Karpas-422 (cell line): ENCODE measurements at regions not wholly inside any gene's neighbourhood (a gene's known extent, or its start where the extent isn't known, plus 50 kb on each side); places are given as distances from the start of the nearest gene placed in this dataset.

Experiments
- DNase-seq: peaks from one replicate; pipeline ENCODE4 v3.0.0-alpha.2; 2015
- H2AFZ ChIP-seq: fragments of 200-600 bp; sonication (generic); 2 replicates; pipeline ENCODE4 v1.6.1; 2014; ENCODE audit warnings: antibody characterized with exemption, low read length, mixed read lengths
- H3K27ac ChIP-seq: fragments of 200-600 bp; sonication (generic); 2 replicates; pipeline ENCODE4 v1.5.1; 2014; ENCODE audit warnings: mild to moderate bottlenecking, low read length, moderate library complexity
- H3K27me3 ChIP-seq: fragments of 200-600 bp; sonication (generic); 2 replicates; pipeline ENCODE4 v1.6.1; 2014; ENCODE audit warnings: low read length, mixed read lengths
- H3K36me3 ChIP-seq: fragments of 200-600 bp; sonication (generic); 2 replicates; pipeline ENCODE4 v1.6.1; 2014; ENCODE audit warnings: low read length, mixed read lengths; ENCODE audit not compliant: insufficient read depth
- H3K4me1 ChIP-seq: fragments of 200-600 bp; sonication (generic); 2 replicates; pipeline ENCODE4 v1.6.1; 2014; ENCODE audit warnings: mild to moderate bottlenecking, low read length, mixed read lengths
- H3K4me2 ChIP-seq: fragments of 200-600 bp; sonication (generic); 2 replicates; pipeline ENCODE4 v1.6.1; 2014; ENCODE audit warnings: low read length, low read depth, mild to moderate bottlenecking; ENCODE audit not compliant: poor library complexity, severe bottlenecking
- H3K4me3 ChIP-seq: fragments of 200-600 bp; sonication (generic); 2 replicates; pipeline ENCODE4 v1.5.1; 2014; ENCODE audit warnings: mild to moderate bottlenecking, antibody characterized with exemption, low read length, mixed read lengths
- H3K79me2 ChIP-seq: fragments of 200-600 bp; sonication (generic); 2 replicates; pipeline ENCODE4 v1.6.1; 2014; ENCODE audit warnings: mild to moderate bottlenecking, low read length, mixed read lengths
- H3K9ac ChIP-seq: fragments of 200-600 bp; sonication (generic); 2 replicates; pipeline ENCODE4 v1.6.0; 2014; ENCODE audit warnings: low read length
- H3K9me2 ChIP-seq: fragments of 200-600 bp; sonication (generic), shearing (Covaris generic); replicated peaks from 2 replicates; pipeline ENCODE4 v1.6.0; 2014; ENCODE audit warnings: mild to moderate bottlenecking, low read length, moderate library complexity; ENCODE audit not compliant: insufficient read depth
- H3K9me3 ChIP-seq: fragments of 300-700, 200-600 bp; sonication (generic); 2 replicates; pipeline ENCODE4 v1.6.1; 2014; ENCODE audit warnings: low read length, mixed read lengths
- H4K20me1 ChIP-seq: fragments of 200-600 bp; sonication (generic); 2 replicates; pipeline ENCODE4 v1.6.1; 2014; ENCODE audit warnings: mild to moderate bottlenecking, antibody characterized with exemption, low read length, low read depth; ENCODE audit not compliant: insufficient read depth

GRCh38 chr20:1773816-1774215 lies 116.2 kb upstream of the SIRPG start:
- Histone ChIP-seq H3K4me3 (no peak overlapping the region), H4K20me1 (no peaks in the 10 kb centered on the region), H3K9ac (no peak overlapping the region), H3K9me3 (no peaks in the 10 kb centered on the region), H2AFZ (no peak overlapping the region), H3K9me2 (no peaks in the 10 kb centered on the region), H3K4me1 (peaks cover 12% of the 10 kb centered on the region), H3K27ac (no peak overlapping the region), H3K79me2 (no peaks in the 10 kb centered on the region), H3K27me3 (no peaks in the 10 kb centered on the region), H3K4me2 (no peak overlapping the region), H3K36me3 (no peaks in the 10 kb centered on the region)
- no peak for DNase-seq

GRCh38 chr20:1769491-1769890 lies 111.9 kb upstream of the SIRPG start:
- Histone ChIP-seq H3K9me3 (no peaks in the 10 kb centered on the region), H3K79me2 (no peaks in the 10 kb centered on the region), H4K20me1 (no peaks in the 10 kb centered on the region), H3K27me3 (no peaks in the 10 kb centered on the region), H3K4me1 (no peaks in the 10 kb centered on the region), H3K4me3 (no peak overlapping the region), H3K36me3 (no peaks in the 10 kb centered on the region), H3K4me2 (no peak overlapping the region), H3K9me2 (no peaks in the 10 kb centered on the region), H2AFZ (no peak overlapping the region), H3K27ac (no peak overlapping the region), H3K9ac (no peak overlapping the region)
- DNase-seq: no peak

- Histone ChIP-seq H3K27ac (no peak overlapping the region), H3K4me1 (no peaks in the 10 kb centered on the region), H3K9me2 (no peaks in the 10 kb centered on the region), H4K20me1 (no peaks in the 10 kb centered on the region), H3K4me2 (no peak overlapping the region), H3K79me2 (no peaks in the 10 kb centered on the region), H3K9me3 (no peaks in the 10 kb centered on the region), H3K4me3 (no peak overlapping the region), H3K27me3 (no peaks in the 10 kb centered on the region), H3K36me3 (no peaks in the 10 kb centered on the region), H3K9ac (no peak overlapping the region), H2AFZ (no peak overlapping the region)
- DNase-seq: no peak
These were observed 109.2 kb upstream of the SIRPG start for GRCh38 chr20:1766731-1767130.

GRCh38 chr20:1764136-1765033 lies 106.8 kb upstream of the SIRPG start:
- peak; percentile 88 for DNase-seq
- Histone ChIP-seq H3K79me2 (no peaks in the 10 kb centered on the region), H3K36me3 (no peaks in the 10 kb centered on the region), H3K4me2 (no peak overlapping the region), H4K20me1 (no peaks in the 10 kb centered on the region), H3K9ac (no peak overlapping the region), H3K9me2 (no peaks in the 10 kb centered on the region), H3K4me3 (no peak overlapping the region), H3K4me1 (no peaks in the 10 kb centered on the region), H3K27me3 (no peaks in the 10 kb centered on the region), H3K27ac (no peak overlapping the region), H2AFZ (no peak overlapping the region), H3K9me3 (no peaks in the 10 kb centered on the region)

GRCh38 chr20:1761598-1761997 lies 104.0 kb upstream of the SIRPG start:
- Histone ChIP-seq H3K9me2 (no peaks in the 10 kb centered on the region), H2AFZ (no peak overlapping the region), H3K27me3 (no peaks in the 10 kb centered on the region), H3K4me3 (no peak overlapping the region), H3K79me2 (no peaks in the 10 kb centered on the region), H4K20me1 (no peaks in the 10 kb centered on the region), H3K4me2 (no peak overlapping the region), H3K36me3 (no peaks in the 10 kb centered on the region), H3K9me3 (no peaks in the 10 kb centered on the region), H3K27ac (no peak overlapping the region), H3K4me1 (no peaks in the 10 kb centered on the region), H3K9ac (no peak overlapping the region)
- no peak for DNase-seq

- no peak overlapping the region for H2AFZ ChIP-seq
- H3K4me3 ChIP-seq: no peak overlapping the region
- no peak overlapping the region for H3K27ac ChIP-seq
- H3K36me3 ChIP-seq: no peaks in the 10 kb centered on the region
- H4K20me1 ChIP-seq: no peaks in the 10 kb centered on the region
- no peaks in the 10 kb centered on the region for H3K9me3 ChIP-seq
- no peaks in the 10 kb centered on the region for H3K9me2 ChIP-seq
- H3K4me2 ChIP-seq: no peak overlapping the region
- H3K79me2 ChIP-seq: no peaks in the 10 kb centered on the region
- no peaks in the 10 kb centered on the region for H3K4me1 ChIP-seq
- DNase-seq: no peak
- H3K9ac ChIP-seq: no peak overlapping the region
- no peaks in the 10 kb centered on the region for H3K27me3 ChIP-seq
These were observed 103.5 kb upstream of the SIRPG start for GRCh38 chr20:1761116-1761515.

- H2AFZ ChIP-seq: no peak overlapping the region
These were observed 101.2 kb upstream of the SIRPG start for GRCh38 chr20:1758765-1759164.

GRCh38 chr20:1757606-1758512 lies 100.3 kb upstream of the SIRPG start:
- Histone ChIP-seq H2AFZ (no peak overlapping the region), H3K4me2 (no peak overlapping the region), H3K4me3 (no peak overlapping the region), H3K36me3 (no peaks in the 10 kb centered on the region), H3K27me3 (no peaks in the 10 kb centered on the region), H3K9ac (no peak overlapping the region), H3K4me1 (peaks cover 11% of the 10 kb centered on the region), H3K27ac (no peak overlapping the region), H4K20me1 (no peaks in the 10 kb centered on the region), H3K79me2 (no peaks in the 10 kb centered on the region), H3K9me2 (no peaks in the 10 kb centered on the region), H3K9me3 (no peaks in the 10 kb centered on the region)
- DNase-seq: no peak

More at GRCh38 chr20:1758765-1759164, 101.2 kb upstream of the SIRPG start:
- no peak overlapping the region for H3K9ac ChIP-seq
- H3K9me3 ChIP-seq: no peaks in the 10 kb centered on the region
- no peaks in the 10 kb centered on the region for H3K9me2 ChIP-seq
- H3K27me3 ChIP-seq: no peaks in the 10 kb centered on the region
- H3K79me2 ChIP-seq: no peaks in the 10 kb centered on the region
- H3K4me1 ChIP-seq: peaks cover 10% of the 10 kb centered on the region
- no peaks in the 10 kb centered on the region for H4K20me1 ChIP-seq
- DNase-seq: no peak
- H3K27ac ChIP-seq: no peak overlapping the region
- no peak overlapping the region for H3K4me2 ChIP-seq
- H3K36me3 ChIP-seq: no peaks in the 10 kb centered on the region
- no peak overlapping the region for H3K4me3 ChIP-seq
